GM12872 (cell line): ENCODE measurements at regions not wholly inside any gene's neighbourhood (a gene's known extent, or its start where the extent isn't known, plus 50 kb on each side); places are given as distances from the start of the nearest gene placed in this dataset.

Experiments used
- TF ChIP-seq, protein P1 (sequence below): IDR thresholded peaks from 3 replicates; pipeline ENCODE4 v1.5.1; 2011; ENCODE audit warnings: low read depth, mild to moderate bottlenecking, low read length, moderate library complexity; ENCODE audit not compliant: insufficient read depth

- TF ChIP-seq, protein P1, sequence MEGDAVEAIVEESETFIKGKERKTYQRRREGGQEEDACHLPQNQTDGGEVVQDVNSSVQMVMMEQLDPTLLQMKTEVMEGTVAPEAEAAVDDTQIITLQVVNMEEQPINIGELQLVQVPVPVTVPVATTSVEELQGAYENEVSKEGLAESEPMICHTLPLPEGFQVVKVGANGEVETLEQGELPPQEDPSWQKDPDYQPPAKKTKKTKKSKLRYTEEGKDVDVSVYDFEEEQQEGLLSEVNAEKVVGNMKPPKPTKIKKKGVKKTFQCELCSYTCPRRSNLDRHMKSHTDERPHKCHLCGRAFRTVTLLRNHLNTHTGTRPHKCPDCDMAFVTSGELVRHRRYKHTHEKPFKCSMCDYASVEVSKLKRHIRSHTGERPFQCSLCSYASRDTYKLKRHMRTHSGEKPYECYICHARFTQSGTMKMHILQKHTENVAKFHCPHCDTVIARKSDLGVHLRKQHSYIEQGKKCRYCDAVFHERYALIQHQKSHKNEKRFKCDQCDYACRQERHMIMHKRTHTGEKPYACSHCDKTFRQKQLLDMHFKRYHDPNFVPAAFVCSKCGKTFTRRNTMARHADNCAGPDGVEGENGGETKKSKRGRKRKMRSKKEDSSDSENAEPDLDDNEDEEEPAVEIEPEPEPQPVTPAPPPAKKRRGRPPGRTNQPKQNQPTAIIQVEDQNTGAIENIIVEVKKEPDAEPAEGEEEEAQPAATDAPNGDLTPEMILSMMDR, result no peak
Measured at GRCh38 chr12:113697651-113698509, 226.2 kb upstream of the LHX5 start.

DNA sequence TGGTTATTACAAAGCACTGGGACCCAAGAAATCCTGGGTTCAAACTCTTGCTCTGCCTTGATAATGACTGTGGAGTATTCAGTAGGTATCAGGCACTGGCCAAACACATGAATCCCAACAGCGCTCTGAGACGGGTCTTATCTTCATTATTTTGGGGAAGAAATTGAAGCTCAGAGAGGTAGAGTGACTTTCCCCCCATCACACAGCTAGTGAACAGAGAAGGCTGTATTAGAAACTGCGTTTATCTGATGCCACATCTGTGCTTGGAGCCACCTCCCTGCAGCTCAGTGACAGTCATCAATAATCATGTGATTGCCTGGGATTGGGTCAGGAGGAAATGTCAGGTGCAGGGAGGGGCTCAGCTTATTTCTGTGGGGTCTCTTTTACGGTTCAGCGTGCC lies 225.4 kb upstream of the LHX5 start:
- TF ChIP-seq, protein P1, result no peak

DNA sequence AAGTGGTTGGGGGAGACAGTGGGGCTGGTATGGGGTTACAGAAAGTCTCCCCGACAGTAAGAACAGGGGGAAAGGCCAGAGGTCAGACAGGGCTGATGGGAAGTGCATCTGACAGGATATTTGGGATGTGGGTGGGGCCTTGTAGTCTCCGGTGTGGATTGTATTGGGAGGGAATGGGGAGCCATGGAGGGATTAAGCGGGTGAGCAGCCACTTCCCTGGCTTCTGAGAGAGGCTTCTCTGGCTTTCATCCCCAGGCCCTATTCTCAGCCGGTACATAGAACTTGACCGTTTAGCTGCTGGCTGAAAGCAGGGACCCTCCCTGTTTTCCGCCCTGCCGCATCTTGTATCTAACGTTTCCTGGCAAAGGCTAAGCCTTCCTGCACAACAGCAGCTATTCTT lies 222.0 kb upstream of the LHX5 start:
- TF ChIP-seq, protein P1, result no peak

DNA sequence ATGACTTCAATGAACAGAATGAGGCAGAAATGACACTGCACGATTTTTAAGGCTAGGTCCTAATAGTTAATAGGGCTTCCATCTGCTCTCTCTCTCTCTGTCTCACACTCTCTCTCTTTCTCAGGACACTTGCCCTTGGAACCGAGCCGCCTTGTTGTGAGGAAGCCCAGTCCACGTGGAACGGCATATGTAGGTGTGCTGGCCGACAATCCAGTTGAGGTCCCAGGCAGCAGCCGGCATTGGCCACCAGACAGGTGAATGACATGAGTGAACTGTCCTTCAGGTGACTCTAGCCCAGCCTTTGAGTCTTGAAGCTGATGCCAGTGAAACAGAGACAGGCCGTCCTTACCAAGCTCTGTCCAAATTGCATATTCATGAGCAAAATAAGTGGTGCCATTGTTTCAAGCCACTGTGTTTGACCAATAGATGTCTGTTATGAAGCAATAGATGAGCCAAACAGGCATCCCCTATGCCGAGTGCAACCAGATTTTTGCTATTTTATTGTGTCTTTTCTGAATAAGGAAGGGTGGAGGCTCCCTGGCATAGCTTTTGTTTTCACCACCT lies 217.5 kb upstream of the LHX5 start:
- TF ChIP-seq, protein P1, result no peak

- TF ChIP-seq, protein P1, result no peak
Measured at GRCh38 chr12:113688313-113688712, 216.6 kb upstream of the LHX5 start.

DNA sequence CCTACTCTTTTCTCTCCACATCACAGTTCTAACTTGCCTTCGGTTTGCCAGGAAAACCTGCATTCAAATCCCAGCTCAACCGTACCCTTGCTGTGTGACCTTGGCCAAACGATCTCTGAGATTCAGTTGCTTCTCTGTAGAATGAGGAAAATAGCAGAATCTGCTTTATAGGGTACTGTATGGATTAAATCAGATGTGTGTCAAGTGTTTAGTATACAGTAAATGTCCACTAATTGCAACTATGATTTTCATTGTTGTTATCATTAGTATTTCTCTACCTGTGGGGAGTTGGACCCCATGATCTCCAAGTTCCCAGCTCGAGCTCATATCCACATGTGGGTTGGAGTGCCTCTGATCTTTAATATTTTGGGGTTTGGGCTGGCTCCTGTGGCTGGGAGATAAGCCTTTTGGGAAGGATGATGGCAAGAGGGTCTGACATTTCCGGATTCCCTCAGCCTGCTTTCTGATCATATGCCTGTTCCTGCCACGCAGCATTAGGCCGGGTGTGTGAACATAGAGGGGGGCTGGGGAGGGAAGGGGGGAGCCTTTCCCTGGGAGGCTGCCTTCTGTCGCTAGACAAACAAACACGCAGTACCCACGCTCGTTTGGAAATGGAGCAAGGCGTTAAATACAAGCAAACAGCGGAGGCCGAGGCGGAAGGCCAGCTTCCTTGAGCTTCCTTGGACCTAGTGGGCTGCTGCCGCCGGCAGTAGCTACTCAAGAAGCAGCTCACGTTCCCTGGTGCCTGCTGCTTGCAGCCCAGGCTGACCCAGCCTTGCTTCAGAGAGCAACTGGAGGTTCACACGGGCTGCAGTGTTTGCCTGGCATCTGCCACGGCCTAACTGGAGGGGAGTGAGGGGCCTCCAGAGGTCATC lies 213.5 kb upstream of the LHX5 start:
- TF ChIP-seq, protein P1, result no peak
